ENCODE measurements at regions not wholly inside any gene's neighbourhood (a gene's known extent, or its start where the extent isn't known, plus 50 kb on each side); places are given as distances from the start of the nearest gene placed in this dataset.
"Not testable (repeated sequence)": the region's sequence is repeated elsewhere in the genome, so short reads cannot be mapped to it uniquely, and the experiment has no call there.

GRCh38 chrX:139461945-139462344, 68.6 kb upstream of the F9 start:
- not testable (repeated sequence) for TF ChIP-seq CTCF (IDR thresholded peaks at IDR 0.05; ENCODE audit: control extremely low read depth in 1 of 3, insufficient read depth in 1 of 3, low read depth in 1 of 3, low read length in 3 of 3); POLR2AphosphoS5 (IDR thresholded peaks at IDR 0.05; ENCODE audit: low read depth, low read length); JUND (IDR thresholded peaks at IDR 0.05; ENCODE audit: low read length); POLR2A (IDR thresholded peaks at IDR 0.05; ENCODE audit: control extremely low read depth in 1 of 2, low read depth in 2 of 2, low read length in 2 of 2); HDAC6 (IDR thresholded peaks at IDR 0.05; ENCODE audit: low read depth, low read length); MAFK (IDR thresholded peaks at IDR 0.05; ENCODE audit: low read depth, low read length); ZNF274 (IDR thresholded peaks at IDR 0.05; ENCODE audit: borderline replicate concordance, extremely low read depth, low read length); KDM1A (IDR thresholded peaks at IDR 0.05; ENCODE audit: borderline replicate concordance, low read length); BCL11A (IDR thresholded peaks at IDR 0.05; ENCODE audit: low read depth in 2 of 2, low read length in 2 of 2); SRF (IDR thresholded peaks at IDR 0.05; ENCODE audit: low read depth, low read length); CREB1 (IDR thresholded peaks at IDR 0.05)
- TF ChIP-seq, protein P1, sequence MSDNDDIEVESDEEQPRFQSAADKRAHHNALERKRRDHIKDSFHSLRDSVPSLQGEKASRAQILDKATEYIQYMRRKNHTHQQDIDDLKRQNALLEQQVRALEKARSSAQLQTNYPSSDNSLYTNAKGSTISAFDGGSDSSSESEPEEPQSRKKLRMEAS (IDR thresholded peaks at IDR 0.05): not testable (repeated sequence)
